Esophagus muscularis mucosa (tissue), 3 donors: ENCODE measurements at regions not wholly inside any gene's neighbourhood (a gene's known extent, or its start where the extent isn't known, plus 50 kb on each side); places are given as distances from the start of the nearest gene placed in this dataset.

Experiments
- CTCF ChIP-seq, 3 experiments: fragments of 200-600 bp in 2 of 3; fragments of 450-650 bp in 1 of 3; sonication (generic) in 2 of 3; IDR thresholded peaks; one replicate each; pipeline ENCODE4 v1.5.1; 2017 to 2019; ENCODE audit warnings: antibody characterized with exemption in 3 of 3, mild to moderate bottlenecking in 2 of 3, moderate library complexity in 1 of 3
- EP300 ChIP-seq: sonication (generic); formaldehyde crosslinking; IDR thresholded peaks from one replicate; pipeline ENCODE4 v1.6.1; 2017; ENCODE audit warnings: antibody characterized with exemption

DNA sequence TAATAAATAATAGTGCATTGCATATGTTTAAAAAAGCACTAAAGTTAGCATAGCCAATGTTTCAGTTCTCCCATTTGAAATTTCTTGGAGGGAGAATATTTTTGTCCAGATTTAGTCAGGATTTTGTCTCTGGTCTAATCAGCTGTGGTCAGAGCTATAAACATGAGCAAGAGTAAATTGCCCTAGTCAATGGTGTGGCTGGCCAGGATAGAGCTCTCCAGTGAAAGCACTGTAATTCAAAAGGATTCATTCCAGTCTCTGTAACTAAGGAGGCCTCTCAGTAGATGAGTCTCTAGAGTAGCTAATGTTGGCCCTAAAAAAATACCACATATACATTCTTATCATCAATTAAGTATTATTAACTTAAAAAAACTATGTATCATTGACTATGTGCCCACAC lies 241.6 kb downstream of the CDCA7 start:
- no peak for TF ChIP-seq CTCF (IDR thresholded peaks at IDR 0.05)
- no peak for TF ChIP-seq EP300
